GM19467 (cell line): ENCODE measurements at regions not wholly inside any gene's neighbourhood (a gene's known extent, or its start where the extent isn't known, plus 50 kb on each side); places are given as distances from the start of the nearest gene placed in this dataset.
A peak's percentile ranks its signal among the peaks of the same experiment; 100 is the strongest.
"Not testable (repeated sequence)": the region's sequence is repeated elsewhere in the genome, so short reads cannot be mapped to it uniquely, and the experiment has no call there.

Experiments used
- ATAC-seq: cut with Tn5 transposase; IDR thresholded peaks from one replicate; pipeline ENCODE4 v1.9.1; 2021; ENCODE audit warnings: mild to moderate bottlenecking, moderate library complexity; ENCODE audit not compliant: unreplicated experiment

DNA sequence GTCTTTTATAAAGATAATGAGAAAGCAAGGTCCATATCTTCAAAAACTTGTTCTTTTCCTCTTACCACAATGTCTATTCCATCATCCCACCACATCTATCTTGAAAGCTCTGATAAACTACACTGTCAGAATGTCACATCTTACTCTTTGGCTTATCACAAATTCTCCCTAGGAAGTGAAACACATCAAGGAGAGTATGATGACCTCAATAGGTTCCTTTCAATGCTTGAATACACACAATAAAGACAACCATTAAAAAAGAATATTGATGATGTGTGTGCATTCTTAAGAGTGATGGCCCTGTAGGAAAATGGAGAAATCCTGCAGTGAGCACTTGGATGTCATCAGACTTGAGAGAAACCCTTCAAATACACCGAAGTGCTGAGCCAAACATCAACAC lies 918.1 kb upstream of the SORCS1 start:
- no peak for ATAC-seq

DNA sequence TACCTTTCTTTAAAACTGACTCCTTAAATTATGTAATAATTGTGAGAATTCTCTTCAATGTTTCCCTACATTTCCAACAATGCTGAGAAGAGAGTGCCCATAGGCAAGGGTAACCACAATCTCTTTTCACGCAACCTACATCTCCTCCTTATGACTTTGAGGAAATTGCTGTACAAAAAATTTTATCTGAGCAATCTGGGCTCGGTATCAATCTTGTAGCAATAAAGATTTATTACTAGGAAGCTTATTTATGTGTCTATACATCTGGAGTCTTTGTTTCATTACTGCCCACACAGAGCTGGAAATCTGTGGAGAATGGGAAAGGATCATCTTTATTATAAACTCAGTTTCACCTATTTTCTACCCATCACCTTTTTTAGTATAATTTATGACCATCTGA lies 913.8 kb upstream of the SORCS1 start:
- no peak for ATAC-seq

DNA sequence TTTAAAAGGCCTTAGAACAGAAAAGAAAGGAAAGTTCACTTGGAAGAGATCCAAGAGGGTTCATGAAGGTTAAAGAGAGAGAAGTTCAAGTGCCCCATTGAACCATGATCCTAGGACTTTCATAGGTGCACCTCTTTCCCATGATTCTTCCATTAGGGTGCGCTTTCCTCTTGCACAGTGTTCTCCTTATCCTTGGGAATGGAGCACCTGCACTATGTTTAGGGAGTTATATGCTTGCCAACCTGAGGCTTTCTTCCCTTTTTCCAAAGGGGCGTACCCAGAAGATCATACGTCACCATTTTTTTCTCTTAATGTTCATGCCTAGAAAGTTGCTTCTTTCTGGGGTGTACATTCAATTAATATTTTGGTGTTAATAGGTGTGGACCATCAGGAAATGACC lies 908.0 kb upstream of the SORCS1 start:
- ATAC-seq = no peak

DNA sequence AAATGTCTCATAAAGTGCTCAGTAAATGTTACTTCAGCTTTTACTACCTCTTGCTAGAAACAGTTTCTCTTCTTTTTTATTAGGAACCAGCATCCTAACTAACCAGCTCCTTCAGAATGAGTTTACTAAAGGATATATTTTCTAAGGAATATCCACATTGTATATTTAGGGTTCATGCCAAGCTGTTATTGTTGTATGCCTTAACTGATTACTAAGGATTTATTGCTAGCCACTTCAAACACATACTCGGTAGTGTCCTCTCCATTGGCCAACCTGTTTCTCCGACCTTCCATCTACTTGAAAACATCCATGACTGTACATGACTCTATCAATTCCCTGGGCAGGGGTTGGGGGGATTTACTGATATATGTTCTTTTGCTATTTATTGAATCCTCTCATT lies 906.3 kb upstream of the SORCS1 start:
- ATAC-seq = no peak

DNA sequence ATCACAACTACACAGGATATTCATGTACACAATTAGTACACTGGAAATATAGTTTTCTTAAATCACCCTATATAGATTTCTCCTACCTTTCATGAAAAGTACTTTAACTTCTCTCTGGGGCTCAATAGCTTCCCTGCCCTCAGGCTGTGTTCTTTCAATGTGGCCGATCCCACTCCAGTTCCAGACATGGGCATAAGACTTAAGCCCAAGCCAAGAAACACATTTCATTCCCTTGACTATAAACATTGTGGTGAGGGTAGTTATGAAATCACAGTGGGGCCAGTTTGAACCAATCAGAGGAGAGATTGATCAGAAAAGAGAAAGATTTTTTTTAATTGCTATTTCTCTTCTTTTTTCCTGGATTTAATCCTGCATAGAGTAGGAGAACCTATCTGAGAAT lies 904.6 kb upstream of the SORCS1 start:
- ATAC-seq = no peak

DNA sequence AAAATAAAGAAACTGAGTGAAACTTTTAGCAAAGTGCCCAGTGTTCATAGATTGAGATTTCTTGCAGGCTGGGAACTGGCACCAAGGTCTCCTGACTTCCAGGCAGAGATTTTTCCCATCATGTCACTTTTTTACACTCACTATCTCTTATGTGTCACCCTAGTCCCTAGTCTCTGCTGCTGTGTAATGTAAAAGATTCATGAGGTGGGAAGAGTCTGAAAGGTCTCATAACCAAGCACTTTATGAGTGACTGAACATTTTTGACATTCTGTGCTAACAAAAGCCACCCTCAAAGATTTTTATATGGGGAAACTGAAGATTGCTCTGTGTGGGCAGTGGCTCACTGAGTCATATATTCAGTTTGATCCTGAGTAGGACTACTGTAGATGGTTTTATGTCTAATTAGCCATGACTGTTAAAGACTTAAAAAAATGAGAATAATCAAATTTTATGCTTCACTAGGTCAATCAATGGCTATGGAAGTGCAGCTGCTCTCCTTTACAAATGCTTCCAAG lies 900.3 kb upstream of the SORCS1 start:
- no peak for ATAC-seq

DNA sequence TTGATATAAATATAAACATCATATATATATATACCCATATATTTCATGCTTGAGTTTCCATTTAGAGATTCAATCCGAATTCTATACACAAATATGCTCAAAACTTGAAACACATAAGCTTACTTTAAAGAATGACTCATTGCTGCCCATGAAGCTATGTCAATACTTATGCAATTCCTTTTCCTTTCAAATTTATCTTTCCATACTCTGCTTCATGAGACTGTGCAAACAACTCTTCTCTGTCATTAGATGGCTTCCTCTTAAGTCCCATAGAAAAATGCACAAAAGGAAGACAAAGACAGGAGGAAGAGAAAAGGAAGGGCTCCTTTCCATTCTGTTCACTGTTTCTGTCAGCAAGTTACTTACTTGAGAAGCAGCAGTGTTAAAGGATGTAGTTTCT lies 895.7 kb upstream of the SORCS1 start:
- no peak for ATAC-seq

DNA sequence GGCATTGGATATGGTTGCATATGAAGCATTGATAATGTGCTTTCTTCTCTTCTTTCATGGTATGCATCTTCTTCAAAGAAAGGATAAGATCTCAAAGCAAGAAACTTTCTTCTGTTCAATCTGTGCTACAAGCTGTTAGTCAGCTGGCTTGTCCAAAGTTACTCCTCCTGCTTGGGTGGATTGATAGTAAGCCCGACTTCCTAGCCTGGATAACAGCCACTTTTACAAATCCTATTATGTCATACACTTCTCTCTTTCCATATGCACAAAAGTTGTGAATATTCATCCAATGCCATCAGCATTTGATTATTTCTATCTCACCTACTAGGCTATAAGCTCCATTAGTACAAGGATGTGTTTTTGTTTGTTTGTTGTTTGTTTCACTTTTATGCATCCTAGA lies 891.0 kb upstream of the SORCS1 start:
- ATAC-seq = no peak

DNA sequence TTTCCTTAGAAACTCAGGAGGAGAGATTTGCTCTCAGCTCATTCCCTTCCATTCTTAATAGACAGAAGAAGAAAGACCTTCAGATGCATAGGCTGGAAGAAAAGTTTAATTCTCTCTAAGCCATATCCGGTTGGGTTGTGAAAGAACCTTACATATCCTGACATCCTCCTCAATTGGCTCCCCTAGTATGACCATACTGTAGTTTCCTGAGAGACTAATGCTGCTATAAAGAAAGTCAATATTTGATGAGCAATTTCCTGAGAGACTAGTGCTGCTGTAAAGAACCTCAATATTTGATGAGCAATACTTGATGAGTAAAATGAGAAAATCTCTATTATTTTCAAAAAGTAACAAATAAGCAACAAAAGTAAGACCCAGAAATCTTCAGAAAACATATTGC lies 888.5 kb upstream of the SORCS1 start:
- ATAC-seq = no peak

DNA sequence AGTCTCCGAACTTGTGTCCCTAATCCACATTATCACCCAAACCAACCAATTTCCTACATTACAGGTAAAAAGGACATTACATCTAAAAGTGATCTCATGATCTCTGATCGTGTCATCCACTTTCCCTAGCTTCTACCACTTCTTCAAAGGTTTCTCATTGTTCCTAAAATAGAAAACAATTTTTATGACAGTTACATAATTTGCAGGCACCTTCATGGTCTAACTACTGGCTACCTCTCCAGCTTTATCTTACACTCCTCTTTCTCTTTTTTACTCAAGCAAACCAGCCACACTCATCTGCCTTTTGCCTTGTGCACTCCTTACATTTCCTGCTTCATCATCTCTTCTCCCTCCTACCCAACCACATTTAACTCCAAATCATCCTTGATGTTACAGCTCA lies 886.7 kb upstream of the SORCS1 start:
- no peak for ATAC-seq

DNA sequence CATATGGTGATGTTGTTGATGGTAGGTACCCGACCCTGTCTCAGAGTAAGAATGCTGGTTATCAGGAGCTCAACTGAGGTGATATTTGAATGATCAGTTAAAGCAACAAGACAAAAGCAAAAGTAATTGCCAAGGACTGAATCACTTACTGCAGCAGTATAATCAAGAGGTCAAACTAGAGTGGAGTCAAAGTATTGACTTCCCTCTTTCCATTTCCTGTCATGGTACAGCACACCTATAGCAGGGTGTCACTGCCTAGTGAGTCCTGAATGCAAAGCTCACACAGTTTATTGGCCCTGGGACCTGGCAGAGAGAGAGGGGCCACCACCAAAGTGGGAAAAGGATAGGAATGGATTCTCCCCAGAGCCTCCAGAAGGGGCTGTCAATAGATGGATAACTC lies 886.1 kb upstream of the SORCS1 start:
- ATAC-seq = no peak

DNA sequence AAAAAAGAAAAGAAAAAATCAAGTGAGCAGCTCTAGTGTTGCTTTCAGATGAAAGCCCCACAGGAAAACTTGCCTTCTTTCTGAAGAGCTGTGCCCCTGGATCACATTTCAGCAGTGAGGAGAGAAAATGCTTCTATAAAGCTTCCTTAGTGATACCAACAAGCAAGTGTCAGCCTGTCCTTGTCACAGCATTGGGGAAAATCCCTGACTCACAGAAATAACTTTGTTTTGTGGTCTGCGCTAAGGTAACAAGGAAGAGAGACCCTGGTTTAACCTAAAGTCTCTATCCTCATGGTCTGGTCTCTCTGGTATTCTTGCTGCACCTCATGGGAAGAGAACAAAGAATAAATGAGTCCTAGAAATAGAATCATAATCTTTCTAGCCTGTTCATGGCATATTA lies 885.2 kb upstream of the SORCS1 start:
- ATAC-seq = no peak

DNA sequence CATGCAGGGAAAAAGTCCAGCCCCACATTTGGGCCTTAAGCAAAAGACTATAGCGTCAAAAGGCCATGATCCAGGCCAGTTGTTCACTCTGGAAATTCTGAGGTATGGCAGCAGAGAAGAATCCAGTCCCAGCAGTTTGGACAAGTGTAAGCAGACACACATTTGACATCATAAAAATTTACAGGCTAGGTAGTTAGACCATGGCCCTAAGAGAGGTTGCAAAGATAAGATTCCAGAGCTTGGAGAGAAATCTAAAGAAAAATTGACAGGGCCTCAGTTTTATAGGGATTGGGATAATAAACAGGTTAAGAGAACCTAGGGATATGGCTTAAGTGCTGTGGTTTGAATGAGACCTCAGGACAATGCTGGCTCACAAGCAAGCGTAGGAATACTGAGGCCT lies 884.4 kb upstream of the SORCS1 start:
- no peak for ATAC-seq

DNA sequence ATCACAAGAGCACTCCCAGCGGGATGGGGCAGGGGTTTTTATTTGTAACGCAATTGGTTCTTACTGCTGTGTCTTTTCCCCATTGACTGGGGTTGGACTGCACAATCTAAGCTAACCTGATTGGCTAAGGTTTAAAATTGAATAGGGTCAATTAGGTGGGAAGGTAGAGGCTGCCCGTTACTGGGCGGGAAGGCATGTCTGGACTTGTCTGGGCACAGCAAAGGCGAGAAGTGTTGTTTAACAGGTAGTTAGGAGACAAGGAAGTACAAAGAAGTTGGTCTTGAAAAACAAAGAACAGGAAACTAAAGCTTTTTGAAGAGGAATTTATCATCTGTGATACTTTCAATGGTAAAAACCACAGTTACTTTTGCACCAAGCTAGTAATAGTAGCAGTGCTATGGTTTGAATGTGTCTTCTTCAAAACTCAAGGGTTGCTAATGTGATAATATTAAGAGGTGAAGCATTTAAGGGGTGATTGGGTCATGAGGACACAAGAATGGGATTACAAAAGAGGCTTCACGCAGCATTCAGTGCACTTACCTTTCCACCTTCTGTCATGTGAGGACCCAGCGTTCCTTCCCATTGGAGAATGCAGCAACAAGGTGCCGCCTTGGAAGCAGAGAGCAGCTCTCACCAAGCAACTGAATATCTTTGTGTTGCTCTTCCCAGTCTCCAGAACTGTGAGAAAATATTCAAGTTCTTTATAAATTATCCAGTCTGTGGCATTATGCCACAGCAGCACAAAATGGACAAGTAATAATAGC lies 875.5 kb upstream of the SORCS1 start:
- no peak for ATAC-seq

DNA sequence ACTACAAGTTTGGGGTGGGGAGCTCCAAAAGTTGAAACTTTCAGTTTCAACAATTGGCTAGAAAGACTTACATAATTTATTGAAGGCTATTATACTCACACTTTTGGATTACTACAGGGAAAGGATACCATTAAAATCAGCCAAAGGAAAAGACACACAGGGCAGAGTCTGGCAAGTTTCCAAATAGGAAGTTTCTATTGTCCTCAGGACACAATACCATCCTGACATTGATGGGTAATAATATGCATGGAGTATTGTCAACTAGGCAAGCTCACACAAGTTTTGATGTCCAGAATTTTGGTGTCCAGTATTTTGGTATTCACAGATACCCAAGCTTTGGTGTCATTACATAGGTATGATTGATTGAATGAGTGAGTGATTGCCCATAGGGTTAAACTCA lies 872.6 kb upstream of the SORCS1 start:
- no peak for ATAC-seq

DNA sequence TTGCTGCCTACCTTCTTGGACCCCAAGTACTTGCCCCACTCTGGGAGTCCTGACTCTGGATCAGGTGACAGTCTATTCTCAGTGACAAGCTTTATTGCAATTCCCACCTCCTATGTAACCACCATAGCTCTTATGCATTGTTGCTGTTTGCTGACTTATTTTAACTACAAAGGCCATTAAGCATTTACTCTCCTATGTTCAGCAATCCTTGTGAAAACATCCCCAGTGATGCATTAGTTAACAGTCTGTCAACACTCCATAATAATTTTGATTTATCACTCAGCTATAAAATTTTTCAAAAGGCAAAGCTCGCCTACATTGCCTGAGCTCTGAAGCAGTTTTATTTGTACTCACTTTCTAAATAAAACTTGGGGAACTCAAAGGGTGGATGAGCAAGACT lies 871.8 kb upstream of the SORCS1 start:
- ATAC-seq = no peak

DNA sequence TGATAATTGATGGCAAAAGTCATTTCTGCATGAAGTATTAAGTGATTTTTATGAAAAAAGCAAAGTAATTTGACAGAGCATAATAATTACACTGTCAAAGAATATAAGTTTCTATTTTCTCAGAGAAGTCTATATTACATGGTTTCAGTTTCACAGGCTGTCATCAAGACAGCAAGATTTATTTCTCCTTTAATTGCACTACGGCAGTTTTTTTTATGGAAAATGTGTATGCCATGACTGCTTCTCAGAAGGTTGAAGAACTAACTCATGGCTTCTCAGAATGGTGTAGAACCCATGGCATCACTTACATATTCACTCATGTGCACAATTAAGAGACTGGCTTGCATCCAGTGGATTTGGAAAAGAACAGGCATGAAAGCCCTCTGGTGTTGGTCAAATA lies 870.3 kb upstream of the SORCS1 start:
- ATAC-seq = no peak

DNA sequence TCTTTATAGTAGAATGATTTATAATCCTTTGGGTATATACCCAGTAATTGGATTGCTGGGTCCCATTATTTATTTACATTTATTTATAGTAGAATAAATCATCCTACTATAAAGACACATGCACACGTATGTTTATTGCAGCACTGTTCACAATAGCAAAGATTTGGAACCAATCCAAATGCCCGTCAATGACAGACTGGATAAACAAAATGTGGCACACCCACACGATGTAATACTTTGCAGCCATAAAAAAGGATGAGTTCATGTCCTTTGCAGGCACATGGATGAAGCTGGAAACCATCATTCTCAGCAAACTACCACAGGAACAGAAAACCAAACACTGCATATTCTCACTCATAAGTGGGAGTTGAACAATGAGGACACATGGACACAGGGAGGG lies 869.0 kb upstream of the SORCS1 start:
- ATAC-seq = not testable (repeated sequence)

DNA sequence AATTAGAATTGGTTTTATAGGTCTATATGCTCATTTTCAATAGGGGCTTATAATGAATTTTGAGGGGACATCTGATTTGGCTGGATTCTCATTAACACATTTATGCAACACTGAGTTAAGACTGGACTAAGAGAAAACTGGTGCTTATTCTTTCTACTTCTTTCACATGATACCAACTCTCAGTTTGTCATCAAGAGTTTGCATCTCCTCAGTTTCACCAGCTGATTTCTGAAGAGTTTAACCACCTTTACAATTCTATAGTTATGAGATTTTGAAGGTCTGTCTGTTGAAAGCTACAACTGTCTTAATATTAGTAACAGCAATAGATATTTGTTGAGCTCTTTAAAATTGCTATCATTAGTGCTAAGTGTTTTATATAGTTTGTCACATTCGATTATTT lies 867.0 kb upstream of the SORCS1 start:
- ATAC-seq = no peak

DNA sequence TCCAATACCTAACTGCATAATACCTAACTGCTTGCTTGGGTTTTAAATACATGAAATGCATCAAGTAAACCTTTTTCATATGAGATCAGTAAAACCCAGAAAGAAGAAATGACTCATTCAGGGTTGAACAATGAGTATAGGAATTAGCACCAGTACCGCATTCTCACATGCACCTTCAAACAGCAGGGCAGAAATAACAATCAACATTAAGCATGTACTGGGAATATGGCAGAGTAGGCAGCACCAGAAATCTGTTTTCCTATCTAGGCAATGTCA lies 850.3 kb upstream of the SORCS1 start:
- ATAC-seq = peak; percentile 80

DNA sequence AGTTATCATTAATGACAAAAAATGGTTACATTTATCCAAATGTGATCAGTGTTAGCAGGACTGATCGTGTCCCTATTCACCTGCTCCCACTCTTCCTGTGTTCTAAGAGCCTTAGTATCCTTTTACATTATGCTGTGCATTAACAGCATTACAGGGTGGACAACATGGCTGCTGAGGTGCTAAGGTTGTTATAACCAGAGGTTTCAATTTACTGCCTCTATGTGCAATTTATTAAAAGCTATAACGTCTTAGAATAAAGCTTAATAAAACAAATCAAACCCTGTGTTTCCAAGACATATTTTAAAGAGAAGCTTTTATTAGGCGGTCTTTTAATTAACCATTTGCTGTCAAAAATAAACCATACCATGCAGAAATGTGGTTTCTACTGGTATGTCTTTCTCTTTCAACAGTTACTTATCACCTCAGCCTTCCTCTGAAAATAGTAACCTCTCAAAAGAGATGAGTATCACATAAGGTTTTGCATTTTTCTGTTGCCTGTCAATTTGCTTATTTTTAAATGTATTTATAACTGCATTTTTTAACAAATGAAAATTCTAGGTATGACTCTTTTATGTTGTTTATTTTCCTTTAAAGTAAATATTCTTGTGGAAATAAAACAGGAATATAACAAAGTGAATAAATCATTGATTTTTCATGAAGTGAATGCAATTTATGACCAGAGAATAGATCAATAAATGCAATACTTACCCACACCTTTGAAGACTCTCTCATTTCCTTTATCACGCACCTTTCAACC lies 849.8 kb upstream of the SORCS1 start:
- ATAC-seq = peak; percentile 63

DNA sequence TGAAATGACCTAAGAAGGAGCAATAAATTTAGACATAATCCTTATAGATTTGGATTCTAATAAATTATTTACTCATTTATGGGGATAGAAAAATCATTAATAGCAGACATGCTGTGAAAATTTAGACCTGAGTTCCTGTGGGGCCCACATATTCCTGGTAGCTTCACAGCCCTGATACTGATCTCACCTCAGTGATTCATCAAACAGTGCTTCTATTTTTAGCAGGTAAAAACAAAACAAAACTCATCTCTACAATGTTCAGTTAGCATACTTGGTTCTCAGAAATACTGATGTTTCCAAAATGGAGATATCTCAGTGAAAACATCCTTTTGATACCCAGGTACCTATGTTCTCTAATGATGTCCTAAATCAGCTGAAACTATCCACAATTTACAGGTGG lies 841.1 kb upstream of the SORCS1 start:
- no peak for ATAC-seq

DNA sequence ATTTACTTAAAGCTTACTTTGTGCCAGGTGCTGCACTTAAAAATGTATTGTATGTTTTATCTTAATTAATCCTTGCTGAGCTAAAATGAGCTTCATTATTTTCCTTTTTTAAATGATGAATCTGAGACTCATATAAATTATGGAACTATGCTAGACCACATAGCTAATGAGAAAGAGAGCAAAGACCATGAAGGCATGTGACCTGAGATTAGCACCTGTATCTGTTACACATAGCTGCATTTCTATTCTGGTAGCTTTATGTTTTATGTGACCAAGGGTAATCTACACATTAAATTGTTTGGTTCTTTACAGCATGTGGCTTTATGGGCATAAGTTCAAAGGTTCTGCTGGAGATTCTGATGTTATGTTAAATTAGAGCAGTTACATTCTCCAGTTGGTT lies 839.1 kb upstream of the SORCS1 start:
- no peak for ATAC-seq
